Motor neuron (in vitro differentiated cells): ENCODE measurements at regions not wholly inside any gene's neighbourhood (a gene's known extent, or its start where the extent isn't known, plus 50 kb on each side); places are given as distances from the start of the nearest gene placed in this dataset.

ENCODE experiments used
- ATAC-seq, 8 experiments: fragments of 200-7000 bp; cut with Tn5 transposase; replicated peaks in 6 of 8; 2 replicates each; pipeline ENCODE4 v1.8.0; 2021; ENCODE audit warnings: mild to moderate bottlenecking in 8 of 8, moderate library complexity in 8 of 8
- H3K27ac ChIP-seq, 2 donors: fragments of 250-450 bp; sonication (Bioruptor Pico); 2 replicates each; pipeline ENCODE4 v1.9.0; 2021; ENCODE audit warnings: antibody characterized with exemption in 2 of 2, mild to moderate bottlenecking in 2 of 2, moderate library complexity in 1 of 2
- H3K4me1 ChIP-seq, 2 donors: fragments of 250-450 bp; sonication (Bioruptor Pico); replicated peaks in 1 of 2; 2 replicates each; pipeline ENCODE4 v1.6.1; 2021; ENCODE audit warnings: antibody characterized with exemption in 2 of 2, mild to moderate bottlenecking in 2 of 2, moderate library complexity in 1 of 2
- H3K4me3 ChIP-seq, 5 donors: fragments of 250-450 bp; sonication (Bioruptor Pico); 2 replicates each; pipeline ENCODE4 v1.9.0; 2021; ENCODE audit warnings: antibody characterized with exemption in 5 of 5, mild to moderate bottlenecking in 5 of 5, moderate library complexity in 4 of 5
- WGBS, 10 experiments: fragments of 450-650 bp; shearing (Covaris generic); methylation state at CpG; one replicate each; pipeline ENCODE4 v1.0.0; 2022; 5-methylcytosine and 5-hydroxymethylcytosine counted together
- in situ Hi-C, 9 experiments: fragments of 400-800 bp; cut with MboI; loops; one replicate each; pipeline ENCODE4 v1.15.0; 2021; ENCODE audit warnings: low sequenced_read_pairs in 9 of 9, low pct_unique_long_range_greater_than_20kb in 2 of 9; ENCODE audit not compliant: unreplicated experiment in 9 of 9

- Histone ChIP-seq H3K27ac (no peak overlapping the region), H3K4me1 (no peaks in the 10 kb centered on the region), H3K4me3 (no peak overlapping the region)
- 0 to 93% (median 27%) methylated on average over 1 to 3 of the region's 5 CpGs; no CpG with 5 or more reads in 6 of the 10 experiments for WGBS, 10 experiments
- no peak for ATAC-seq
- in situ Hi-C loops = no loop called here
These were observed 198.5 kb upstream of the HS3ST4 start for GRCh38 chr16:25493136-25493811.

GRCh38 chr16:25488435-25488834, 203.3 kb upstream of the HS3ST4 start:
- WGBS, 10 experiments = 0 to 90% (median 62%) methylated on average over 1 to 2 of the region's 4 CpGs; no CpG with 5 or more reads in 6 of the 10 experiments
- in situ Hi-C loops = no loop called here
- ATAC-seq = no peak

GRCh38 chr16:25487888-25488287, 203.9 kb upstream of the HS3ST4 start:
- H3K4me3 ChIP-seq = no peak overlapping the region
- in situ Hi-C loops = no loop called here
- no peak for ATAC-seq
- H3K27ac ChIP-seq = no peak overlapping the region
- H3K4me1 ChIP-seq = no peaks in the 10 kb centered on the region
- WGBS, 10 experiments = 0 to 100% (median 33%) methylated on average over 1 of the region's 1 CpG; no CpG with 5 or more reads in 1 of the 10 experiments

More at GRCh38 chr16:25488435-25488834, 203.3 kb upstream of the HS3ST4 start:
- no peak overlapping the region for H3K4me3 ChIP-seq
- no peak overlapping the region for H3K27ac ChIP-seq
- H3K4me1 ChIP-seq = no peaks in the 10 kb centered on the region

- Histone ChIP-seq H3K4me3 (no peak overlapping the region), H3K4me1 (no peaks in the 10 kb centered on the region), H3K27ac (no peak overlapping the region)
- in situ Hi-C loops = no loop called here
- WGBS, 10 experiments = 0 to 80% (median 29%) methylated on average over 1 of the region's 1 CpG; no CpG with 5 or more reads in 5 of the 10 experiments
- ATAC-seq = no peak
These were observed 210.1 kb upstream of the HS3ST4 start for GRCh38 chr16:25481636-25482035.

GRCh38 chr16:25478476-25478875, 213.3 kb upstream of the HS3ST4 start:
- ATAC-seq = no peak
- Histone ChIP-seq H3K27ac (no peak overlapping the region), H3K4me1 (no peaks in the 10 kb centered on the region), H3K4me3 (no peak overlapping the region)
- in situ Hi-C loops = no loop called here
- 0 to 100% methylated on average over 1 of the region's 1 CpG; no CpG with 5 or more reads in 8 of the 10 experiments for WGBS, 10 experiments

GRCh38 chr16:25464058-25464457, 206.4 kb upstream of the ZKSCAN2 start:
- 0 to 100% (median 60%) methylated on average over 1 to 2 of the region's 2 CpGs; no CpG with 5 or more reads in 5 of the 10 experiments for WGBS, 10 experiments
- in situ Hi-C loops = no loop called here
- no peak for ATAC-seq

GRCh38 chr16:25449802-25450201, 192.2 kb upstream of the ZKSCAN2 start:
- no peak overlapping the region for H3K27ac ChIP-seq
- no peak for ATAC-seq
- 0 to 100% (median 51%) methylated on average over 1 to 2 of the region's 2 CpGs for WGBS, 10 experiments
- H3K4me1 ChIP-seq = peaks cover under 1% of the 10 kb centered on the region in 2 donors
- in situ Hi-C loops = no loop called here
- no peak overlapping the region for H3K4me3 ChIP-seq

More at GRCh38 chr16:25464058-25464457, 206.4 kb upstream of the ZKSCAN2 start:
- H3K4me3 ChIP-seq = no peak overlapping the region
- H3K4me1 ChIP-seq = no peaks in the 10 kb centered on the region
- H3K27ac ChIP-seq = no peak overlapping the region

- Histone ChIP-seq H3K4me1 (peaks cover 2 to 3% of the 10 kb centered on the region in 2 donors), H3K4me3 (no peak overlapping the region), H3K27ac (no peak overlapping the region)
- no peak for ATAC-seq
- in situ Hi-C loops = no loop called here
- WGBS, 10 experiments = 0 to 100% (median 77%) methylated on average over 1 to 4 of the region's 4 CpGs
These were observed 186.3 kb upstream of the ZKSCAN2 start for GRCh38 chr16:25443994-25444393.

GRCh38 chr16:25434064-25434463, 176.4 kb upstream of the ZKSCAN2 start:
- H3K27ac ChIP-seq = no peak overlapping the region
- ATAC-seq = peak in 2 of 8 experiments; percentile 30 to 65
- in situ Hi-C loops = no loop called here
- H3K4me1 ChIP-seq = no peaks in the 10 kb centered on the region
- no peak overlapping the region for H3K4me3 ChIP-seq
- 0 to 100% (median 33%) methylated on average over 1 to 3 of the region's 3 CpGs; no CpG with 5 or more reads in 3 of the 10 experiments for WGBS, 10 experiments

- in situ Hi-C loops = no loop called here
- no peaks in the 10 kb centered on the region for H3K4me1 ChIP-seq
These were observed 175.7 kb upstream of the ZKSCAN2 start for GRCh38 chr16:25433388-25433787.

GRCh38 chr16:25431472-25431871, 173.8 kb upstream of the ZKSCAN2 start:
- ATAC-seq = no peak
- Histone ChIP-seq H3K4me1 (no peaks in the 10 kb centered on the region), H3K27ac (no peak overlapping the region), H3K4me3 (no peak overlapping the region)
- in situ Hi-C loops = no loop called here
- WGBS, 10 experiments = 17 to 100% (median 67%) methylated on average over 1 to 7 of the region's 7 CpGs; no CpG with 5 or more reads in 3 of the 10 experiments

More at GRCh38 chr16:25433388-25433787, 175.7 kb upstream of the ZKSCAN2 start:
- Histone ChIP-seq H3K27ac (no peak overlapping the region), H3K4me3 (no peak overlapping the region)
- WGBS, 10 experiments = 0 to 67% (median 38%) methylated on average over 1 to 4 of the region's 4 CpGs; no CpG with 5 or more reads in 4 of the 10 experiments
- ATAC-seq = no peak

- 0 to 100% methylated on average over 1 of the region's 1 CpG; no CpG with 5 or more reads in 8 of the 10 experiments for WGBS, 10 experiments
- in situ Hi-C loops = no loop called here
- ATAC-seq = no peak
- Histone ChIP-seq H3K4me1 (no peaks in the 10 kb centered on the region), H3K4me3 (no peak overlapping the region), H3K27ac (no peak overlapping the region)
These were observed 169.2 kb upstream of the ZKSCAN2 start for GRCh38 chr16:25426829-25427228.

GRCh38 chr16:25419681-25420080, 162.0 kb upstream of the ZKSCAN2 start:
- in situ Hi-C loops = no loop called here
- ATAC-seq = no peak
- 0 to 80% (median 43%) methylated on average over 1 to 3 of the region's 3 CpGs; no CpG with 5 or more reads in 1 of the 10 experiments for WGBS, 10 experiments
- Histone ChIP-seq H3K27ac (no peak overlapping the region), H3K4me1 (peaks cover 0 to 5% of the 10 kb centered on the region in 2 donors), H3K4me3 (no peak overlapping the region)

- in situ Hi-C loops = no loop called here
These were observed 161.5 kb upstream of the ZKSCAN2 start for GRCh38 chr16:25419153-25419552.

More at GRCh38 chr16:25419153-25419552, 161.5 kb upstream of the ZKSCAN2 start:
- Histone ChIP-seq H3K4me1 (peaks cover 0 to 5% of the 10 kb centered on the region in 2 donors), H3K27ac (no peak overlapping the region), H3K4me3 (no peak overlapping the region)
- ATAC-seq = peak in 3 of 8 experiments; percentile 32 to 91 (median 63)
